BJ (cell line): ENCODE measurements at regions not wholly inside any gene's neighbourhood (a gene's known extent, or its start where the extent isn't known, plus 50 kb on each side); places are given as distances from the start of the nearest gene placed in this dataset.

Source experiments
- CTCF ChIA-PET: fragments of 350-600 bp; formaldehyde crosslinking; extraction: SDS; loops from one replicate; lab custom pipeline; 2021; ENCODE audit warnings: antibody characterized with exemption, inconsistent platforms; lab: Yijun Ruan, JAX
- POLR2A ChIA-PET: fragments of 300-600 bp; sonication (Branson Sonifier 250); formaldehyde crosslinking; extraction: SDS; loops from one replicate; lab custom pipeline; 2021; ENCODE audit warnings: antibody characterized with exemption; lab: Charles Lee
- DNase-seq: peaks from one replicate; pipeline ENCODE4 v3.0.0-alpha.2; 2011; ENCODE audit warnings: low read depth
- H3K27me3 ChIP-seq: 2 replicates; pipeline ENCODE4 v1.6.0; 2011; ENCODE audit warnings: low read length; ENCODE audit not compliant: control insufficient read depth, insufficient read depth
- H3K36me3 ChIP-seq: 2 replicates; pipeline ENCODE4 v1.5.1; 2011; ENCODE audit warnings: low read length; ENCODE audit not compliant: control insufficient read depth, insufficient read depth
- H3K4me3 ChIP-seq: 2 replicates; pipeline ENCODE4 v1.5.1; 2011; ENCODE audit warnings: low read depth, mild to moderate bottlenecking, control low read depth, low read length
- TF ChIP-seq, protein P1 (sequence below): IDR thresholded peaks from 2 replicates; pipeline ENCODE4 v1.5.1; 2011; ENCODE audit warnings: low read depth, mild to moderate bottlenecking, control low read depth, inconsistent platforms, low read length, moderate library complexity; ENCODE audit not compliant: insufficient read depth

DNA sequence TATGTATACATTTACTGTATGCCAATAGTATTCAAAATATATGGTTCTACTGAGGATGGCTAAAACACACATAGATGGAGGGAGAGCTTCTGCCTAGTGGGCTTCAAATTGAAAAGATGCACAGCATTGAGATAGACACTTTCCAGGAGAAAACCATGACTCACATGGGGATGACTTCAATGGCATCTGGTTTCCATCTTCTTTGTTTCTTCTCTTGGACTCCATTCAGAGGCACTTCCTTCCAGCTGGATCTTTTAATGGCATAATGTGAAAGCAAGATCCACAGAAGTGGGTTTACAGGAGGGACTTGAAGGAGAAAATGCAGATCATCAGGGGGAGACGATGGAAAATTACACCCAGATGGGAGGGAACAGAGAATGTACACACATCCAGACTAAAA, 84.9 kb downstream of the ZNF365 start:
- POLR2A ChIA-PET: no interaction called here
- Histone ChIP-seq H3K4me3 (no peak overlapping the region), H3K36me3 (no peaks in the 10 kb centered on the region), H3K27me3 (no peaks in the 10 kb centered on the region)
- CTCF ChIA-PET: interaction anchor here (1.0 kb wide), 1 partner anchor 10 kb away, joined by 3 read pairs; no protein-coding TSS in a partner anchor
- TF ChIP-seq, protein P1, sequence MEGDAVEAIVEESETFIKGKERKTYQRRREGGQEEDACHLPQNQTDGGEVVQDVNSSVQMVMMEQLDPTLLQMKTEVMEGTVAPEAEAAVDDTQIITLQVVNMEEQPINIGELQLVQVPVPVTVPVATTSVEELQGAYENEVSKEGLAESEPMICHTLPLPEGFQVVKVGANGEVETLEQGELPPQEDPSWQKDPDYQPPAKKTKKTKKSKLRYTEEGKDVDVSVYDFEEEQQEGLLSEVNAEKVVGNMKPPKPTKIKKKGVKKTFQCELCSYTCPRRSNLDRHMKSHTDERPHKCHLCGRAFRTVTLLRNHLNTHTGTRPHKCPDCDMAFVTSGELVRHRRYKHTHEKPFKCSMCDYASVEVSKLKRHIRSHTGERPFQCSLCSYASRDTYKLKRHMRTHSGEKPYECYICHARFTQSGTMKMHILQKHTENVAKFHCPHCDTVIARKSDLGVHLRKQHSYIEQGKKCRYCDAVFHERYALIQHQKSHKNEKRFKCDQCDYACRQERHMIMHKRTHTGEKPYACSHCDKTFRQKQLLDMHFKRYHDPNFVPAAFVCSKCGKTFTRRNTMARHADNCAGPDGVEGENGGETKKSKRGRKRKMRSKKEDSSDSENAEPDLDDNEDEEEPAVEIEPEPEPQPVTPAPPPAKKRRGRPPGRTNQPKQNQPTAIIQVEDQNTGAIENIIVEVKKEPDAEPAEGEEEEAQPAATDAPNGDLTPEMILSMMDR: no peak
- DNase-seq: peak; percentile 76

DNA sequence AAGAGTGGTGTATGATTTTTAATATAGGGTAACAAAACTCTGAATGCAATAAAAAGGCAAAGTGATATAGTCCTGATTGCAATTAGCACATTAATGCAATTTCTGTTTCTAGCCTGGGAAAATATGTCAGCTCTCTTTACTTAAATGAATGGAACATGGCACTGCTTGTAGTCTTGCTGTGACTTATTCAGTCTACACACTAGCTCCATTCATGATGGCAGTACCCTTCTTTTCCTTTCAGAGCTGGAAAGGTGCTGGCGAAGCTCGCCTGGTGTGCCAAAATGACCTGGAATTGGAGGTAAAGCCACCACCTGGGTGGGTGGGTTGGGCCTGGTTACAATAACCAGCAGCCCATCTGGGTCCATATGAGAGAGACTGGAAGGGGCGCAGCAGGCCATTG, 85.3 kb downstream of the ZNF365 start:
- CTCF ChIA-PET: interaction anchor here (1.0 kb wide), 1 partner anchor 9 kb away, joined by 3 read pairs; no protein-coding TSS in a partner anchor

DNA sequence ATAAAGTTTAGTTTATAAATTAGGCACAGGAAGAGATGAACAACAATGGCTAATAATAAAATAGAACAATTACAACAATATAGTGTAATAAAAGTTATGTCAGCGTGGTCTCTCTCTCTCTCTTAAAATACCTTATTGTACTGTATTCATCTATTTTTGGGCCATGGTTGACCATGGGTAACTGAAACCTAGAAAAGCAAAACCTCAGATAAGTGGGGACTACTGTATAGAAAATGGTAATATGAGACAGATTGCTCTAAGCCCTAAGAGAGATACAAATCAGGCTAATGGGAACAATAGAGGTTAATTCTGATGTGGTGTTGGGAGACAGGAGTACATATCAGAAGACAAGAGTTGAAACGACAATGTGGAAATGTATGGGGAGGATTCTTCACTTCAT, 86.2 kb downstream of the ZNF365 start:
- TF ChIP-seq, protein P1: no peak
- Histone ChIP-seq H3K27me3 (no peaks in the 10 kb centered on the region), H3K36me3 (no peaks in the 10 kb centered on the region), H3K4me3 (no peak overlapping the region)
- DNase-seq: no peak
- POLR2A ChIA-PET: no interaction called here
- CTCF ChIA-PET: no interaction called here

More for the DNA sequence above, 85.3 kb downstream of the ZNF365 start:
- no peak for DNase-seq
- H3K36me3 ChIP-seq: no peaks in the 10 kb centered on the region
- TF ChIP-seq, protein P1: no peak
- POLR2A ChIA-PET: no interaction called here
- no peak overlapping the region for H3K4me3 ChIP-seq
- H3K27me3 ChIP-seq: no peaks in the 10 kb centered on the region

DNA sequence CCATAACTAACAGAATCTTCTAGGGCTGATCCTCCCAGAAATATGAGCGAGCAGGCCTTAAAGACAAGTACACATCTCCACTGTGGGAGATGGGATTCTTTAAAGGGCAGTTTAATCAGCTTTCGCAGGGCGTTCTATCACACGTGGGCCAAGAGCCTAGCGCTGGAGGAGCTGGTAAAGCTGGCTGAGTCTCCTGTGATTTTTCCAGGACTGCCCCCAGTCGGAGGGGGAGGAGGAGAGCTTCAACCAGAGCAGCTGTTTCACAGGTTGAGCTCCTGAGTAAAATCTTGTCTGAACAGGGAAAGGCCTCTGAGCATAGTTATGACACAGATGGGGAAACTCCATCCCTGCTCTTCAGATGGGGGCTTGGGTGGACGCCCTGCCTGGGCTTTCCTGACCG, 87.0 kb downstream of the ZNF365 start:
- Histone ChIP-seq H3K36me3 (no peaks in the 10 kb centered on the region), H3K4me3 (no peak overlapping the region), H3K27me3 (no peaks in the 10 kb centered on the region)
- POLR2A ChIA-PET: no interaction called here
- DNase-seq: no peak
- CTCF ChIA-PET: no interaction called here
- TF ChIP-seq, protein P1: no peak

DNA sequence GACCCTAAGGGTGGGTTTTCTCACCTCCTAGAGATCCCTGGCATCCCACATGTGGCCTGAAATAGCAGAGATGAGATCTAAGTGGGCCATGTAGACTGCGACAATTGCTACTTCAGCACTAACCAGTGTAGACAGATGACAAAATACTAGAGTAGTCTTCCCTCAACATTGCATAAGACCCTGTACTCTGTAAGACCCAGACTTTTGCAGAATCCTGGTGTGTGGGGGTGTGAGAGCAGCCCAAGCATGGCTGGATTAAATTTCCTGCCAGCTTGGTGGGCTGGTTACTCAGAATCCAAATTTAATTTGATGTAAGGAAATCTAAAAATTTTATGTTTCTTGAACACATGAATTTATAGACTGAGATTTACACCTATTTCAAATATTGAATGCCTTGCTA, 88.3 kb downstream of the ZNF365 start:
- POLR2A ChIA-PET: no interaction called here
- H3K36me3 ChIP-seq: no peaks in the 10 kb centered on the region
- no peak overlapping the region for H3K4me3 ChIP-seq
- CTCF ChIA-PET: interaction anchor here (0.9 kb wide), 1 partner anchor 11 kb away, joined by 3 read pairs; no protein-coding TSS in a partner anchor
- no peaks in the 10 kb centered on the region for H3K27me3 ChIP-seq
- no peak for DNase-seq
- TF ChIP-seq, protein P1: no peak
